ENCODE measurements at regions not wholly inside any gene's neighbourhood (a gene's known extent, or its start where the extent isn't known, plus 50 kb on each side); places are given as distances from the start of the nearest gene placed in this dataset.

GRCh38 chr7:25495342-25496250 lies 267.3 kb upstream of the NPVF start:
- dilution Hi-C loops (cut with MboI; ENCODE audit: extremely low pct_ligation_motif_present, low sequenced_read_pairs) (no loop called here), intact Hi-C loops (cut with micrococcal nuclease) (no loop called here)
- Histone ChIP-seq H3K4me3 (replicated peaks in 1 of 3; ENCODE audit: insufficient read depth in 1 of 3, low read depth in 1 of 3, low read length in 3 of 3) (no peak overlapping the region), H3K27ac (ENCODE audit: insufficient read depth, low read depth, low read length) (no peak overlapping the region), H3K36me3 (ENCODE audit: control insufficient read depth in 2 of 2, extremely low read depth in 1 of 2, insufficient read depth in 2 of 2, low read length in 2 of 2) (no peaks in the 10 kb centered on the region), H3K4me1 (ENCODE audit: control insufficient read depth, extremely low read depth, insufficient read depth, low read length) (no peaks in the 10 kb centered on the region), H3K79me2 (ENCODE audit: control insufficient read depth, insufficient read depth, low read length) (no peaks in the 10 kb centered on the region), H2AFZ (ENCODE audit: low read depth, low read length) (no peak overlapping the region), H3K4me2 (ENCODE audit: insufficient read depth, low read length) (no peak overlapping the region), H4K20me1 (replicated peaks; ENCODE audit: control insufficient read depth, extremely low read depth, insufficient read depth, low read length) (no peaks in the 10 kb centered on the region), H3K27me3 (ENCODE audit: control insufficient read depth in 2 of 2, insufficient read depth in 2 of 2, low read length in 2 of 2) (no peaks in the 10 kb centered on the region), H3K9ac (replicated peaks; ENCODE audit: extremely low read depth, insufficient read depth, low read length) (no peak overlapping the region), H3K9me1 (replicated peaks; ENCODE audit: control insufficient read depth, extremely low read depth, insufficient read depth, low read length) (no peaks in the 10 kb centered on the region), H3K9me3 (replicated peaks; ENCODE audit: control insufficient read depth, insufficient read depth, low read length) (no peaks in the 10 kb centered on the region)
- no TSS peak for BruUV-seq (replicated peaks)
- ChIA-PET POLR2A (no interaction called here), CTCF (interaction anchor here (0.9 kb wide), 1 partner anchor 70 kb away, joined by 3 read pairs; no protein-coding TSS in a partner anchor)
- TF ChIP-seq FOS (IDR thresholded peaks at IDR 0.05; ENCODE audit: borderline replicate concordance, insufficient read depth, low read length) (no peak), JUN (IDR thresholded peaks at IDR 0.05; ENCODE audit: borderline replicate concordance, insufficient read depth, insufficient read length, low read depth) (no peak), POLR2AphosphoS5 (IDR thresholded peaks at IDR 0.05; ENCODE audit: insufficient read depth, low read depth, low read length) (no peak), EZH2 (IDR thresholded peaks at IDR 0.05; ENCODE audit: borderline replicate concordance, low read depth, low read length, severe bottlenecking) (no peak), MAX (IDR thresholded peaks at IDR 0.05; ENCODE audit: insufficient read depth, insufficient read length) (no peak), MYC (IDR thresholded peaks at IDR 0.05; ENCODE audit: low read depth, low read length) (no peak), CTCF (IDR thresholded peaks at IDR 0.05; ENCODE audit: extremely low read depth in 1 of 2, insufficient read depth in 1 of 2, low read depth in 1 of 2, low read length in 2 of 2) (no peak), GATA2 (IDR thresholded peaks at IDR 0.05; ENCODE audit: insufficient read depth, insufficient read length, low read depth, low read length) (no peak), POLR2A (IDR thresholded peaks at IDR 0.05; ENCODE audit: low read depth, low read length) (no peak)
- DNase-seq (ENCODE audit: low read depth, low spot score) (no peak), FAIRE-seq (no peak)
